ENCODE measurements at regions not wholly inside any gene's neighbourhood (a gene's known extent, or its start where the extent isn't known, plus 50 kb on each side); places are given as distances from the start of the nearest gene placed in this dataset.

DNA sequence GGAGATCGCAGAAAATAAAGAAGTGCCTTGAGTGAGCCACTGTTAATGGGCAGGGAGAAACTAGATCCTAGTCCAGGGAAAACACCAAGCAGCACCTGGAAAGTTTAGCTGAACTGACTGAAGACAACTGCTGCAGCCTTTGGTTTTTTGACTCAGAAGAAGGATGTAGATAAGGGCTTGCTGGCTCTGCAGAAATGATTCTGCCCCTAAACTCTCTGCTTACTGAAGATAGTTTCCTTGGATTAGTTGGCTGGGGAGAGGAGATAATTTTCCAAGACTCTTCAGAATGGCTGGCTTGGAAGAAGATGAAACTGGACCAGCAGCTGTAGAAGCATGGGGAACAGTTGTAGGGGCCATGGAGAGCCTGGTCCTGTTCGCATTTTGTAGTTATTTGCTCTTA, 471.8 kb downstream of the KDM4C start:
- no peak for TF ChIP-seq CTCF (IDR thresholded peaks at IDR 0.05)
- Histone ChIP-seq H3K4me1 (no peaks in the 10 kb centered on the region), H3K27ac (no peak overlapping the region), H3K9me3 (no peaks in the 10 kb centered on the region), H3K4me3 (no peak overlapping the region), H3K27me3 (peaks cover 0 to 45% of the 10 kb centered on the region in 2 donors), H3K36me3 (no peaks in the 10 kb centered on the region)
- no peak for DNase-seq
- no peak for ATAC-seq
- intact Hi-C loops (cut with DNase I): no loop called here

DNA sequence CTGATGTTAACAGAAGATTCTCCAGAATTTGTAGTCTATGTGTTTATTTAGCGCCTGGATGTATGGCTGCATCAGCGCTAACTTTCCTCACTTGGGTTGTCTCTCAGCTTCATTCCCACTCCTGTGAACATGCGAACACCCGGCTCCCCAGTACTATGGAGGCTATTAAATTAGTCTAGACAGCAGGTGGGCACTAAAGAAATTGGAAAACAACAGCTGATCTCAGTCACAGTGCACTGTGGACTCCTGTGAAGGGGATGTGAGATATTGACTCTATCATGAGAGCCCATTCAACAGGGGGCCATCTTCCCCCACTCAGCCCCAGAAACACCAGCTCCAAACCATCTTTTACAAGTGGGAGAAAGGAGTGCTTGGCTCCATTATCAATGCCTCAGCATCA, 471.0 kb downstream of the KDM4C start:
- H3K36me3 ChIP-seq: no peaks in the 10 kb centered on the region
- intact Hi-C loops (cut with DNase I): no loop called here
- H3K9me3 ChIP-seq: no peaks in the 10 kb centered on the region
- no peak overlapping the region for H3K27ac ChIP-seq
- DNase-seq (no peak), ATAC-seq (no peak)
- H3K27me3 ChIP-seq: peaks cover 0 to 49% of the 10 kb centered on the region in 2 donors
- H3K4me3 ChIP-seq: no peak overlapping the region
- no peaks in the 10 kb centered on the region for H3K4me1 ChIP-seq
- no peak for TF ChIP-seq CTCF (IDR thresholded peaks at IDR 0.05)

DNA sequence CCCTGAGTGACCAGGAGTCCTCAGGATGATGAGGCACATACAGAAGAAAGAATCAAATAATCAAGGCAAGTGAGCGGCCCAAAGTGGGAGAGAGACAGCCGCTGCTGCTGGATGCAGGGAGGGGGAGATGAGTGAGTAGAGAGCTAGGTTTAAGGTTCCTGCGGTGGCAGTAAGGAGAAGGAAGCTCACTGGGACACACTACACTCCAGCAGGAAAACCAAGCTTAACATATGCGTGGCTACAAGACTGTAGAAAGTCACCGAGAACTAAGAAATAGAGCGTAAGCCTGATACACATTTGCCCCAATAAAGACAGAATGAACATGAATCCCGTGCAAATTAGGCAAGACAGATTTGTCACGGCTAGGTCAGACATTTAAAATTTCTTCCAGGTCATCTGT, 470.2 kb downstream of the KDM4C start:
- no peak for ATAC-seq
- DNase-seq: no peak
- Histone ChIP-seq H3K9me3 (no peaks in the 10 kb centered on the region), H3K4me1 (no peaks in the 10 kb centered on the region), H3K27me3 (peaks cover 0 to 54% of the 10 kb centered on the region in 2 donors), H3K27ac (no peak overlapping the region), H3K4me3 (no peak overlapping the region), H3K36me3 (no peaks in the 10 kb centered on the region)
- no peak for TF ChIP-seq CTCF (IDR thresholded peaks at IDR 0.05)
- intact Hi-C loops (cut with DNase I): no loop called here

- Histone ChIP-seq H3K27me3 (peaks cover 0 to 48% of the 10 kb centered on the region in 2 donors), H3K9me3 (no peaks in the 10 kb centered on the region), H3K36me3 (no peaks in the 10 kb centered on the region), H3K27ac (no peak overlapping the region), H3K4me1 (no peaks in the 10 kb centered on the region), H3K4me3 (no peak overlapping the region)
- DNase-seq (no peak), ATAC-seq (no peak)
- TF ChIP-seq CTCF (IDR thresholded peaks at IDR 0.05): no peak
- intact Hi-C loops (cut with DNase I): no loop called here
These were observed 468.4 kb downstream of the KDM4C start for GRCh38 chr9:7226007-7226640.

Data from left lung (tissue), 4 donors.